ENCODE measurements at regions not wholly inside any gene's neighbourhood (a gene's known extent, or its start where the extent isn't known, plus 50 kb on each side); places are given as distances from the start of the nearest gene placed in this dataset.

GRCh38 chr9:14428781-14429230 lies 114.9 kb upstream of the NFIB start:
- peak; percentile 52 for DNase-seq (ENCODE audit: low read depth)

- no peak for DNase-seq (ENCODE audit: low read depth)
Measured at GRCh38 chr9:14427419-14427818, 113.5 kb upstream of the NFIB start.

GRCh38 chr9:14424983-14425382 lies 111.0 kb upstream of the NFIB start:
- no peak for DNase-seq (ENCODE audit: low read depth)

- no peak for DNase-seq (ENCODE audit: low read depth)
Measured at GRCh38 chr9:14424289-14424688, 110.3 kb upstream of the NFIB start.

GRCh38 chr9:14423815-14424261 lies 109.9 kb upstream of the NFIB start:
- DNase-seq (ENCODE audit: low read depth) = peak; percentile 56

GRCh38 chr9:14421291-14421690 lies 107.3 kb upstream of the NFIB start:
- DNase-seq (ENCODE audit: low read depth) = no peak

- DNase-seq (ENCODE audit: low read depth) = no peak
Measured at GRCh38 chr9:14418941-14419937, 105.3 kb upstream of the NFIB start.

GRCh38 chr9:14418301-14418940 lies 104.5 kb upstream of the NFIB start:
- peak; percentile 6 for DNase-seq (ENCODE audit: low read depth)

GRCh38 chr9:14417237-14417636 lies 103.3 kb upstream of the NFIB start:
- DNase-seq (ENCODE audit: low read depth) = peak; percentile 57

GRCh38 chr9:14415947-14416346 lies 102.0 kb upstream of the NFIB start:
- DNase-seq (ENCODE audit: low read depth) = peak; percentile 6

- no peak for DNase-seq (ENCODE audit: low read depth)
Measured at GRCh38 chr9:14413812-14414211, 99.9 kb upstream of the NFIB start.

- no peak for DNase-seq (ENCODE audit: low read depth)
Measured at GRCh38 chr9:14412775-14413174, 98.8 kb upstream of the NFIB start.

GRCh38 chr9:14406463-14406862 lies 92.5 kb upstream of the NFIB start:
- no peak for DNase-seq (ENCODE audit: low read depth)

GRCh38 chr9:14405176-14405706 lies 91.3 kb upstream of the NFIB start:
- DNase-seq (ENCODE audit: low read depth) = no peak

- no peak for DNase-seq (ENCODE audit: low read depth)
Measured at GRCh38 chr9:14403081-14403480, 89.1 kb upstream of the NFIB start.

- DNase-seq (ENCODE audit: low read depth) = no peak
Measured at GRCh38 chr9:14402583-14402982, 88.6 kb upstream of the NFIB start.

GRCh38 chr9:14401911-14402310 lies 88.0 kb upstream of the NFIB start:
- DNase-seq (ENCODE audit: low read depth) = no peak

GRCh38 chr9:14400658-14400995 lies 86.7 kb upstream of the NFIB start:
- DNase-seq (ENCODE audit: low read depth) = peak; percentile 90

- DNase-seq (ENCODE audit: low read depth) = peak; percentile 85
Measured at GRCh38 chr9:14399756-14400657, 86.1 kb upstream of the NFIB start.

GRCh38 chr9:14398473-14398872 lies 84.5 kb upstream of the NFIB start:
- no peak for DNase-seq (ENCODE audit: low read depth)

- DNase-seq (ENCODE audit: low read depth) = no peak
Measured at GRCh38 chr9:14396171-14396570, 82.2 kb upstream of the NFIB start.
